NOMO-1 (cell line): ENCODE measurements at regions not wholly inside any gene's neighbourhood (a gene's known extent, or its start where the extent isn't known, plus 50 kb on each side); places are given as distances from the start of the nearest gene placed in this dataset.

Experiments used
- DNase-seq, 2 experiments: peaks; one replicate each; lab custom pipeline; 2025; ENCODE audit not compliant: unreplicated experiment in 2 of 2; lab: John Stamatoyannopoulos, UW

- DNase-seq = no peak
Observed at GRCh38 chr13:107590556-107590955, 624.8 kb downstream of the LIG4 start.

- DNase-seq = no peak
Observed at GRCh38 chr13:107587681-107588080, 627.7 kb downstream of the LIG4 start.

DNA sequence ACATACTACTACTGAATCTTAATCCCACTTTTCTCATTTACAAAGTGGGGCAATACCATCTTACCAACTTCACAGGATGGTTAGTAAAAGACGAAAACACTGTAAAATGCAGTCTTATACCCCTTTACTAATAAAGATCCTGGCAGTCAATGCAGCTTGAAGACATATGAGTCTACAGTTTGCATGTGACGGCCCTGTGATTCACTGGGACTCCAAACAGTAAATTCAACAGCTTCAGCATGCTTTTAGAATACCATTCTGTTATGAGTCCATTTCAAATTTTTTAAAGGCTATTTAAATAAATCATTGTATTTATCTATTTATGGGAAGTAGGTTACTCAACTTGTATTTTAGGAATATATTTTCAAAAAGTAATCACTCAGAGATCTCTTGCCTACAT is 629.1 kb downstream of the LIG4 start:
- DNase-seq = no peak

DNA sequence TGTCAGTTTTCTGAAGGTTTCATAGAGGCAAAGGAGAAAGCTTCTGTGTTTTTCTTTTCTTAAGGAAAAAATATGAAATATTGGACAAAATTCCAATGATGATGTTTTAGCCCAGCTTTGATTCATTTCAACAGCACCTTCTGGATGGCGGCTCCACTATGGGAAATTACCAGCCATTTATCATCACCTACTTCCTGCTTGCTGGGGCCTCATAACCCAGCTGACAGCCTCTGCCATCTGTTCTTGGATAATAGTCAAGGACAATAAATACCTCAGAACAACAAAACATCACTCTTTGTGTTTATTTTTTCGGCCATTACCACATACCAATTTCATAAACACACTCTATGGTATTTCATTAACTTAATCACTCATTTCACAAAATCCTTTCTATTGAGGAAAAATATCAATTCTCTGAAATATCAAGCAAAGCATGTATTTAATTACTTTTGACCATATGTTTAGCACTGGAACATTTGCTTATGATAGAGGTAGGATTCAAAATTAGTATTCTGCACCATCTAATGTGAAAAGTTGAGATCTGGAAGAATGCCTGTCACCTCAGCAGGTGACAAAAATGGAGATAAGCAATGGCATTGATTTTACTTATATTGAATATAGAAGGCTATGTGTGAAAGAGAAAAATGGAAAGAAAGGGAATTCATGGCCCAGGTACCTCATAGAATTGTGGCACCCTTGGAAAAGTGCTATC is 629.7 kb downstream of the LIG4 start:
- no peak for DNase-seq

DNA sequence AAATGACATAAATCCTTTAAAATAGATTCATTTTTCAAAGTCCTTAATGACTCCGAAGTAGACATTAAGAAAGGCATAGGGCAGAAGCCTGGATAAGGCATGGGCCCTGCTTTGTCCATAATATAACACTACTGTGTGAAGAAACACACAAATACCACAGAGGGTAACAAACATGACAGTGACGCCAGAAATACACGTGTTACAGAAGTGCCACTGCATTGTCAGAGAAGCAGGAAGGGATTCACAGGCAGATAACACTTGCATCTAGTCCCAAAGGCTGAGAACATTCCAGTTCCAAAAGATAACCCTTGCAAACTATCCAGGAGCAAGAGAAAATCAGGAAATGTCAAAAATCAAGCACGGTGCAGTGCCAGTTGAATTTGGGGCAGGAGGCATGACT is 633.2 kb downstream of the LIG4 start:
- no peak for DNase-seq

- DNase-seq = no peak
Observed at GRCh38 chr13:107580741-107581412, 634.5 kb downstream of the LIG4 start.

GRCh38 chr13:107576430-107576829 is 638.9 kb downstream of the LIG4 start:
- no peak for DNase-seq

DNA sequence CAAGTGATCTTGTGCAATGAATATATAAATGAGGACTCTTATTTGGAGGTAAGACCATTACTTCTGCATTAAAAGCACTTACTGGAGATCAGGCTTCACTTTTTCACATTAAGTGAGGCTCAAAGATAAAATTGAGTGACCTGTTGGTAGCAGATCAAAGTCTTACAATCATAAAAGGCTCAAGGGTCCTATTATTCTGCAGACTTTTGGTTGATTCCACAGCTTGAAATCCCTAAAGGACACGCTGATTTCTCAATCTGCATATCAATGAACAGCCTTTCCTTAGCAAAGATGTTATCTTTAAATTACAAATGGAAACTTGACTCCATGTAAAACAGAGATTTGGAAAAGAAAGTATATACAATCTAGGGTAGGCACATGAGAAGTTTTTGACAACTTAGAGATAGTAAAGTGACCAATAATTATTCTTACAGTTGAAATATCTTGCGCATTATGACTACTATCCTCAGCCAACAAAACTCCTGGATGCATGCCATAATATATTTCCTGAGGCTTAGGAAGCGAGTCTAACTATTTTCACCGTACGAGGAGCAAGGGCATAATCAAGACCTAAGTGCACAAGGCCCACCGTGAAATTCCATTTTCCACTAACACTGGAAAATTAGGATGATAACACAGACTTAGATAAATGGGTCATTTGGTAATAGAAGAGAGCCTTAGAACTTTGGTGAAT is 640.7 kb downstream of the LIG4 start:
- no peak for DNase-seq

GRCh38 chr13:107573184-107573583 is 642.2 kb downstream of the LIG4 start:
- DNase-seq = no peak

DNA sequence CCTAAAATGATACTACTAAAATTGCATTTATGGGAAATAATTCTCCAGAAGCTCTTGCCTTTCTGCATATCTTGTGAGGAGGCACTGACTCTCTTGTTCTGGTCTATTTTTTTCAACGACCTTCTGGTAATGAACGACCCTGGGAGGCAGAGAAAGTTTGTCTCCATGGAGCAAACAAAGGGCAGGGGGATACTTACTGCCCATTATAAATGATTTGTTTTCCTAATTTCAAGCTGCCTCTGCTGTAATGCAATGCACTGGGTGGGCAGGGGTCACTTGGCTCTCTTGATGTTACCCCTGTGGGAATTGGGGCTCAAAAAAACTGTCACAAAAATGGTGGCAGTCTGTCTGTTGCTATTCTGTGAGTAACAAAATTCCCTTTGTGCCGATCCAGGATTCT is 643.2 kb downstream of the LIG4 start:
- DNase-seq = no peak

DNA sequence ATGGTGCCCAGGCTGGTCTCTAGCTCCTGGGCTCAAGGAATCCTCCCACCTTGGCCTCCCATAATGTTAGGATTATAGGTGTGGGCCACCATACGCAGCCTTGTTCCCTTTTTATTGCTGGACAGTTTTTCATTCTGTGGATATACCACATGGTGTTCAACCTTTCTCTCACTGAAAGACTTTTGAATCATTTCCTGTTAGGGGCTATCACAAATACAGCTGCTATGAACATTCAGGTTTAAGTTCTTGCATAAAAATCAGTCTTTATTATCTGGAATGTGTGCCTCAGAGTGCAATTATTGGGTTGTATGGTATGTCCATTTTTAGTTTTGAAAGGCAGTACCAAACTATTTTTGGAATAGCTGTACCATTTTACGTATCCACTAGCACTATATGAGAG is 647.2 kb downstream of the LIG4 start:
- no peak for DNase-seq

- no peak for DNase-seq
Observed at GRCh38 chr13:107563099-107563925, 652.0 kb downstream of the LIG4 start.

- no peak for DNase-seq
Observed at GRCh38 chr13:107562203-107562602, 653.1 kb downstream of the LIG4 start.

DNA sequence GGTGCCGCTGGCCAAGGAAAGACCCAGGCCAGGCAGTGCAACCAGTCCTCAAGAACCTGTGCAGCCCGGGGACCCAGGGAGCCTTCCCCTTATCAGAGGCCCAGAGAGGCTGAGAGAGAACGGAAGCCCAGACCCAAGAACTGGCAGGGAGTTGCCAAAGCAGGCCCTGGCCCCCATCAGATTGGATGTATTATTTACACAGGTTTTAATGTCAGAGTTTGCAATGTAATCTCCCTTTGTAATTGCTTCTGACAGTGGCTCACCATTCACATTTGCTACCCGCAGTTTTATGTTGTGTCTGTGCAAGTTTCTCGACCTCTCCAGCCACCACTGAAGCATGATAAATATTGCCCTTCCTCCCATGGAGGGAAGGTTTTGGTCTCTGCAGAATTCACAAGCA is 660.9 kb downstream of the LIG4 start:
- no peak for DNase-seq

DNA sequence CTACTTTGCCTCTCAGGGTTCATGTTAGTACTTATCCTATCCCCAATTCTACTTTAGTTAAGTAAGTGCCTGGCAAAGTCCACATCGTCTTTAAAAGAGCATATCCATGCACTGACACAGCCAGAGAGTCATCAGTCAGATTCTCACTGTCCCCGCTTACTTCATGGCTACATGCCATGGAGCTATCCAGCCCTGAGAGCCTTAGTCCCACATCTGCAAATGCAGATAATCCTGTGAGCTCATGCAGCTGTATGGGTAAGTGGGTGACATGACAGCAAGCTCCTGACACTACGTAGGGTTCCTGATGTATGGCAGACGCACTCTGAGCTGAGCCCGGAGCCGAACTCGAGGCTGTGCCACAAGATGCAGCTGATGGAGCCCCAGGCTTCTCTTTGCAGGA is 661.5 kb downstream of the LIG4 start:
- DNase-seq = no peak

DNA sequence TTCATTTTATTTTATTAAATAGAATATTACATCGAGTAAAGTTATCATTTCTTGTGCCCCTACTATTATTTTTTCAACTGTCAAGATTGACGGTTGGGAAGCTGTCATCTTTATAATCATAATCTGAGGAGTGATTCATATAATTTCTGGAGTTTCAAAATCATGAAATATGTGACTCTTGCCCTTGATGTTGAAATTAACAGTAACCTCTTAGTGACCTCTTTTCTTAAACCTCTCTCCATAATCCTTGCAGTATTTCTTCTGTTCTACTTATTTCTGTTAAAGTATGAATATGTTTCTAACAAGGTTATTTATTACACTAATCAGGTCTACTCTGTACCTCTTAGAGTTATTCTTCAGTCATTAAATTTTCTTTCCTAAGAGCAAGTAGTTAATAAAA is 663.8 kb downstream of the LIG4 start:
- DNase-seq = no peak

DNA sequence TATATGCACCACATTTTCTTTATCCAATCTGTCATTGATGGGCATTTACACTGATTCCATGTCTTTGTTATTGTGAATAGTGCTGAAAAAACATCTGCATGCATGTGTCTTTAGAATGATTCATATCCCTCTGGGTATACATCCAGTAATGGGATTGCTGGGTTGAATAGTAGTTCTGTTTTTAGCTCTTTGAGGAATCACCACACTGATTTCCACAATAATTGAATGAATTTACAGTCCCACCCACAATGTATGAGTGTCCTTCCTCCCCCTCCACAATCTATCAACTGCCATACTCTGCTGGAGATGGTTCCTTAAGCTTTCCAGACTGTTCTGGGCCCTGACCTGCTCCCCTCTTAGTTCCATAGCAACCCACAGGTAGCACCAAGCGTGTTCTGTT is 667.0 kb downstream of the LIG4 start:
- no peak for DNase-seq

DNA sequence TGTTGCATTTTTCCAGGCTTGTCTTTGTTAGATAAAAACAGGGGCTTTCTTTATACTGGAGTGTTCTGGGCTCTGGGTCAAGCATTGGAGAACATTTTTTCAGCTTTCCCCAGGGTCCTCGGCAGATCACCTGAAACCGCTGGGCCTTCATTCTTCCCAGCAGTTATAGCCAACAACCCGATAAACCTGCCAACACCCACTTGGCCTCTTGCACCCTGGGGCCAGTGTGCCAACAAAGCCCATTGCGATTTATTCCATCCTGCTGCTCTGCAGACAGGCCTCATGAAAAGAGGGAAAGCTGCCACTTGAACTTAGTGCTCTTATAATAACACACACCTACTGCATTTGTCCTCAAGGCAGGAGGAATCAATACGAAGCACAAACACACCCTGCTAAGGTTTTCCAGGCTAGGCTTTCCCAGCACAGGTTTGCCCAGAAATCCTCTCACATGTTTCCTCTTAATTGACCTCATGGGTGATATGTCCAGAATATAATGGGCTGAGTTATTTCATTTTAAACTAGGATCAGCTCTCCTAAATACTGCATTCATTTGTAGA is 669.3 kb downstream of the LIG4 start:
- DNase-seq = no peak

DNA sequence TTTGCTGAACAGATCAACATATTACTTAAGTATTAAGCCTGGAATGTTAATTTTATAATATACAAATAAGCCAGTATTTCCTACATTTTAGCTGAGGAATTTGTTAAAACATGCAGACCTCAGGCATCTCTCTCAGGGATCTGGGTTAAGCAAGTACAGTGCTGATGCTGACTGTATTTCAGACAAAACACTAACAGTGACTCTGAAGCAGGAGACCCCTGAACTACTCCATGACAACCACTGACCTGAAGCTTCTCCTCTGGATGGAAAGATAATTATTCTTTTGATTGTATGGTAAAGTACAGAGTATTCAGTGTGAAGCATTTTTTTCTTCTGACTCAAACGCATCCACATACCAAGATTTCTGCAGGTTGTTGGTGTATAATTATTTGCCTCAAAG is 680.8 kb downstream of the LIG4 start:
- DNase-seq = no peak

DNA sequence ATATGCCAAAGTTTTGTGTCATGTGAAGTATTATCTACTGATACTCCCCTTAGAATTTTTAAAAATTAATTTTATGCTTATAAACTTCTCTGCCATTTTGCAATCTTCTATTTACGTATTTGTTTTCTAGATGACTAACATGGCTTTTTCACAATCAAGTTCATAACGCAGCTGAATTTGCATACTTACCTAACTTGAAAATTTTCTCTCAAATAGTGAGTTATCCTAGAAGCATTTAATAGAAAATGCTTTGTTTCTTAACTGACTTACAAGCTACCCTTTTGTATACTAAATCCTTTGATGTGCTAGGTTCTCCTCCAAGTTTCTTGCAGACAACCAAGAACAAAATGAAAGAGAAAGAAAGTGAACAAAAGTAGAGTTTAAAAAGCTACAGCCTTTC is 683.5 kb downstream of the LIG4 start:
- DNase-seq = no peak

- DNase-seq = no peak
Observed at GRCh38 chr13:107531180-107531579, 684.2 kb downstream of the LIG4 start.
